Skeletal muscle tissue (tissue), 3 donors: ENCODE measurements at regions not wholly inside any gene's neighbourhood (a gene's known extent, or its start where the extent isn't known, plus 50 kb on each side); places are given as distances from the start of the nearest gene placed in this dataset.
"Not testable (repeated sequence)": the region's sequence is repeated elsewhere in the genome, so short reads cannot be mapped to it uniquely, and the experiment has no call there.

Experiments used
- H3K27ac ChIP-seq: one replicate; pipeline ENCODE4 v1.7.0; 2013; ENCODE audit warnings: mild to moderate bottlenecking, low read depth, low read length, inconsistent platforms
- H3K27me3 ChIP-seq, 3 donors: one replicate each; pipeline ENCODE4 v1.7.0; 2013; ENCODE audit warnings: low read length in 3 of 3; ENCODE audit not compliant: control insufficient read depth in 3 of 3, insufficient read depth in 3 of 3
- H3K36me3 ChIP-seq, 3 donors: one replicate each; pipeline ENCODE4 v1.7.0; 2013; ENCODE audit warnings: low read length in 3 of 3; ENCODE audit not compliant: control insufficient read depth in 3 of 3, insufficient read depth in 3 of 3
- H3K4me1 ChIP-seq, 3 donors: one replicate each; pipeline ENCODE4 v1.7.0; 2013; ENCODE audit warnings: low read length in 3 of 3, mild to moderate bottlenecking in 3 of 3; ENCODE audit not compliant: control insufficient read depth in 3 of 3, insufficient read depth in 3 of 3
- H3K4me3 ChIP-seq, 3 donors: one replicate each; pipeline ENCODE4 v1.7.0; 2013; ENCODE audit warnings: low read length in 3 of 3
- H3K9ac ChIP-seq, 3 donors: one replicate each; pipeline ENCODE4 v1.7.0; 2013; ENCODE audit warnings: low read length in 3 of 3, mild to moderate bottlenecking in 3 of 3, moderate library complexity in 2 of 3, low read depth in 1 of 3
- H3K9me3 ChIP-seq, 3 donors: one replicate each; pipeline ENCODE4 v1.7.0; 2013; ENCODE audit warnings: low read length in 3 of 3; ENCODE audit not compliant: control insufficient read depth in 3 of 3
- donor health status: Osteomylitis.

DNA sequence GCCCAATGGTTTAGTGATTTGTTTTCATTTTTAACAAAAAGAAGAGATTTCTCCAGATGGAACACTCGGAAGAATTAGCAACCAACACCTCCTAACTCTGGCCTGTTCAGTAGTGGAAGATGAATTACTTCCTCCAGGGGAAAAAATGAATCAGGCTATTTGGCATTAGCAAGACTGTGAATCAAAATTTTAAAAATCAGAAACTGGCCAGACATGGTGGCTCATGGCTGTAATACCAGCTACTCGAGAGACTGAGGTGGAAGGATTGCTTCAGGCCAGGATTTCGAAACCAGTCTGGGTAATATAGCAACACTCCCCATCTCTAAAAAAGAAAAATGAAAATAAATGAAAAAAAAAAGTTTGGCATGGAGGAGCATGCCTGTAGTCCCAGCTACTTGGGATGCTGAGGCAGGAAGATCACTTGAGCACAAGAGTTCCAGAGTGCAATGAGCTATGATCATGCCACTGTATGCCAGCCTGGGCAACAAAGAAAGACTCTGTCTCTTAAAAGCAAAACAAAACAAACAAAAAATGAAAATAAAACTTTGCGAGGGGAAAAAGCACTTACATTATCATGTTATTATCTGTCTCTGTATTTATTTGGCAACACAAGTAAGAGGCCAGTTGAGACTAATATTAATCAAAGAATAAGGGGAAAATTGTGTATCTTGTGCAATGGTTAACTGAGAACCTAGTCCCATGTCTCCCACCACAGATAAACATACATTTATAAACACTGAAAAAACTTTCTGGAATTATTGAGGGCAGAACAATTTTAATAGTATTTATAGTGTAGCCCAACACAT is 796.3 kb upstream of the ANO3 start:
- no peak overlapping the region for H3K27ac ChIP-seq
- H3K9ac ChIP-seq = no peak overlapping the region
- H3K27me3 ChIP-seq = no peaks in the 10 kb centered on the region
- no peaks in the 10 kb centered on the region for H3K4me1 ChIP-seq
- H3K9me3 ChIP-seq = no peaks in the 10 kb centered on the region
- H3K4me3 ChIP-seq = no peak overlapping the region
- no peaks in the 10 kb centered on the region for H3K36me3 ChIP-seq

DNA sequence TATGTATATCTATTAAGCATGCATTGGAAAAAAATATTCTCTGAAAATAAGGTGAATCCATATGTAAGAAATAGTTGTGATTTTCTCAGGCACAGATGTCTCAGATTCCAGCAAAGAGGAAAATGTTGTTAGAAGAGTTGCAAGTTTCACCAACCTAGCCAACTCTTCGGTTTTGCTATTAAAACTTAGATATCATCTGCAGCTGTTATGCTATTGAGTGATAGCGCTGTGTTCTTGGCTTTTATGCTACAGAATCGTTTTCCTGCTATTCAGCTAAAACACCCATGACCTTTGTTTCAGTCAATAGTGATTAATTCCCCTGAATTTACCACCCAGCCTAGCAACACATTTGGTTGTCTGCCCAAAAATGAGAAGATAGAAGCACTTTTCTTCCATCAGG is 795.6 kb upstream of the ANO3 start:
- Histone ChIP-seq H3K4me1 (no peaks in the 10 kb centered on the region), H3K9ac (no peak overlapping the region), H3K9me3 (no peaks in the 10 kb centered on the region), H3K4me3 (no peak overlapping the region), H3K27ac (no peak overlapping the region), H3K27me3 (no peaks in the 10 kb centered on the region), H3K36me3 (no peaks in the 10 kb centered on the region)

DNA sequence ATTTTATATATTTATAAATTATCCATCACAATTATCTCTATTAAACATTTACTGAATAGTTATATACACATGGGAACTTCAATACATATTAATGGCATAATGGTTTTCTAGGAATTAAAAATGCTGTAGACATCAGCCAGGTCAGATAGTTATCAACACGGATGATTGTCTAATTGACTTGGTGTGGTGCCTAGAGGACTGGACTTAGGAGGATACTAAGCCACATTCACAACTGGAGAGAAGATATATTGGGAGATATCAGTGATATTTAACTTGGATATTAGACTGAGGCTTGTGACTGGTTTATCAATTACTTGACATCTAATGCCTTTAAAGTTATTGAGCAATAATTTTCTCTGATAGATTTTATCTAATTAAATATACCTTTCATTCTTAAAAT is 794.5 kb upstream of the ANO3 start:
- Histone ChIP-seq H3K36me3 (no peaks in the 10 kb centered on the region), H3K9me3 (no peaks in the 10 kb centered on the region), H3K27ac (no peak overlapping the region), H3K4me1 (no peaks in the 10 kb centered on the region), H3K9ac (no peak overlapping the region), H3K4me3 (no peak overlapping the region), H3K27me3 (no peaks in the 10 kb centered on the region)

DNA sequence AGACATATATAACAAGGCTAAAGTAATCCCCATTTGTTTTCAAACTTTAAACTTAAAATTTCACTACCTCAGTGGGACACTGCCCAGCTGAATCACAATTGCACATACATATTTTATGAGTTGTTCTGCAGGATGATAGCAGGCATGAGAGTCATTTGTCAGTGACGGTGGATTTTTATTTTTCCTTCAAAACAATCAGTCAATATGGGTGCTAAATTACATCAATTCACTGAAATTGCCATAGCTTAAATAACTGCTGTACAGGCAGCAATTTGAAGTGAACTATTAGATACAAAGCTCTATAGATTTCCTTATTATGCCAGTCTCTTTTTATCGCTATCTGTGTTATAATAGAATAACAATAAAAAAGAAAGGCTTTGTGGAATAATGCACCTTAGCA is 784.6 kb upstream of the ANO3 start:
- no peaks in the 10 kb centered on the region for H3K36me3 ChIP-seq
- H3K27me3 ChIP-seq = no peaks in the 10 kb centered on the region

DNA sequence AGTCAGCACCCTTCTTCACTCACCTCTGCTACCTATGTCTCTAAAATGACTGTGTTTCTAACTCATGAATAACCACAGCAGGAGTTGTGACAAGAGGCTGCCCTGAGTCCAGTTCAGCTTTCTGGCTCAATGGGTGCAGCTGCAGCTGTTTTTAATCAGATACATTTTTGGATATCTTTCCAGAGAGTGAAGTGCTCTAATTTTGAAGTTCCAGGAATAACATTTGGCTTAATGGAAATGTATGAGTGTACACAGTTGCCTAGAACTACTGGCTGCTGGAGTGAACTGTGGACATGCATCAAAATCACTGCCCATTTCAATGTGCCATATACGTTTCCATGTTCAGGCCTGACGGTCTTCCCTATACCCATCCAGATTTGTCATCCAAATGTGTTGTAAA is 769.5 kb upstream of the ANO3 start:
- no peak overlapping the region for H3K27ac ChIP-seq
- no peaks in the 10 kb centered on the region for H3K4me1 ChIP-seq
- H3K27me3 ChIP-seq = no peaks in the 10 kb centered on the region
- no peak overlapping the region for H3K4me3 ChIP-seq
- H3K9ac ChIP-seq = no peak overlapping the region
- no peaks in the 10 kb centered on the region for H3K9me3 ChIP-seq
- no peaks in the 10 kb centered on the region for H3K36me3 ChIP-seq

More for the DNA sequence above, 784.6 kb upstream of the ANO3 start:
- Histone ChIP-seq H3K9me3 (no peaks in the 10 kb centered on the region), H3K4me3 (no peak overlapping the region), H3K9ac (no peak overlapping the region), H3K27ac (no peak overlapping the region), H3K4me1 (no peaks in the 10 kb centered on the region)

DNA sequence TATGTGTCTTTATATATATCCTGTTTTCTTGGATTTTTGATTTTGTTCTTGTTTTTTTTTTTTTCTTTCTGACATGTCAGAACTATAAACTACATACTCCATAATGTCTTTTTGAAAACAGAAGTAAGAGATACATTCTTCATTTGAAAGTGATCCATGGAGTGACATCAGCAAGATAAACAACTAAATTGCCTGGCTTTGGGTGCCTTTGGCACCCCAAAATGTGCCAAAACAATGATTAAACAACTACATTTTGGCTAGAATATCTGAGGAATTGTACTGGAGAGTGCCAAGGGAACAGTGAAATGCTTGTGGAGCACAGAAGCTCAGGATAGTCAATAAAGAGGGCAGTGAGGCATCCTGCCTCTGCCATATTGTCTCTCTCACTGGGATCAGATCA is 766.1 kb upstream of the ANO3 start:
- Histone ChIP-seq H3K36me3 (no peaks in the 10 kb centered on the region), H3K4me3 (no peak overlapping the region), H3K27ac (no peak overlapping the region), H3K9me3 (no peaks in the 10 kb centered on the region), H3K9ac (no peak overlapping the region), H3K4me1 (no peaks in the 10 kb centered on the region), H3K27me3 (no peaks in the 10 kb centered on the region)

DNA sequence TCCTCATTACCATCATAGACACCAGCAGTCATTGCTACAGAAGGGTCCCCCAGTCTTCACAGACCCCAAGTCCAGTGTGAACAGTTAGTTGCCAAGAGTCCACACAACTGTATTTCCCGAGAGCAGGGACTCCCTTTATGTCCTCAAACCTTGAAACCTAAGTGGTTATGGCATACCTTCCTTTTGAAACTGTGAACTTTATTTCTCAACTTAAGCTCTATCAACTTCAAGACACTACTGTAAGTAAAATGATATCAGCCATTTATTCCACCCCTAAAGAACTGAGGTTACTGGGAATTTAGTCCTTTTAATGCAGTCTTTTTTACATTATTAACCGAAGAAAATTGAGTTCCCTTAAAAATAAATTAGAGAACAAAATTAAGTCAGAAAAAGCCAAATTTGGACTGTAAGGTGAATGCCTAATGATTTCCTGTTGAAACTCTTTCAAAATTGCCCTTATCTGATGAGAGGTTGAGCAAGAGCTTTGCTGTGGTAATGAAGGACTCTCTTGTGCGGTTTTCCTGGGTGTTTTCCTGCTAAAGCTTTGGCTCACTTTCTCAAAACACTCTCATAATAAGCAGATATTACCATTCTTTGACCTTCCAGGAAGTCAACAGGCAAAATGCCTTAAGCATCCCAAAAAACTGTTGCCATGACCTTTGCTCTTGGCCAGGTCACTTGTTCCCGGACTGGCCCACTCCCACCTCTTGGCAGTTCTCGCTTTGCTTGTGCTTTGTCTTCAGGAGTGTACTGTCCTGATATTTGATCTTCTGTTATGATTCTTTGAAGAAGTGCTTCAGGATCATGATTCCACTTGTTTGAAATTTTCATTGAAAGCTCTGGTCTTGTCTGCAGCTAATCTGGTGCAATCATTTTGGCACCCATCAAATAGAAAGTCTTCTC is 765.4 kb upstream of the ANO3 start:
- H3K4me1 ChIP-seq = no peaks in the 10 kb centered on the region
- no peak overlapping the region for H3K9ac ChIP-seq

DNA sequence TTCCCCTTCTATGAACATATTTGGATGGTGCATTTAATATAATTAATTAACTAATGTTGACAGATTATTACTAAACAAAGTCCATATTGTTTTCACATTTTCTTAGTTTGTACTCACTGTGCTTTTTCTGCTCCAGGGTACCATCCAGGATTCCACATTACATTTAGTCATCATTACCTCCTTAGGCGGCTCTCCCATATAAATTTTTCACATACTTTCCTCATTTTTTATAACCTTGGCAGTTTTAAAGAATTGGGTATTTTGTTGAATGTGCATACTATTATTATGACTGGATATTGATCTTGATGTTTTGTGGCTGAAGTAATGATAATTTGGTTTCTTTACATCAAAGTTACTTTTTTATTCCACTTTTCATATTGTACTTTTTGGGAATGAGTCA is 755.6 kb upstream of the ANO3 start:
- Histone ChIP-seq H3K36me3 (no peaks in the 10 kb centered on the region), H3K27ac (no peak overlapping the region), H3K4me1 (no peaks in the 10 kb centered on the region), H3K9me3 (no peaks in the 10 kb centered on the region), H3K4me3 (no peak overlapping the region), H3K9ac (no peak overlapping the region), H3K27me3 (no peaks in the 10 kb centered on the region)

More for the DNA sequence above, 765.4 kb upstream of the ANO3 start:
- H3K9me3 ChIP-seq = no peaks in the 10 kb centered on the region
- H3K27ac ChIP-seq = no peak overlapping the region
- no peaks in the 10 kb centered on the region for H3K36me3 ChIP-seq
- no peaks in the 10 kb centered on the region for H3K27me3 ChIP-seq
- H3K4me3 ChIP-seq = no peak overlapping the region

DNA sequence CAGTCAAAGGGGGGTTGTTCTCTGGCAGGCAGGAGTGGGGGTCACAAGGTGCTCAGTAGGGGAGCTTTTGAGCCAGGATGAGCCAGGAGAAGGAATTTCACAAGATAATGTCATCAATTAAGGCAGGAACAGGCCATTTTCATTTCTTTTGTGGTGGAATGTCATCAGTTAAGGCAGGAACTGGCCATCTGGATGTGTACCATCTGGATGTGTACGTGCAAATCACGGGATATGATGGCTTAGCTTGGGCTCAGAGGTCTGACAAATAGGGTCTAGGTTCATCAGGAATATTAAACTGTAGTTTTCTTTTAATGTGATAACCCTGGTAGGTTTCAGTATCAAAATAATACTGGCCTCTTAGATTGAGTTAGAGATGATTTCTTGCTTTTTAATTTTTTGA is 752.4 kb upstream of the ANO3 start:
- not testable (repeated sequence) for H3K27ac ChIP-seq, H3K36me3 ChIP-seq, H3K9me3 ChIP-seq, H3K4me3 ChIP-seq, H3K4me1 ChIP-seq, H3K27me3 ChIP-seq, H3K9ac ChIP-seq

DNA sequence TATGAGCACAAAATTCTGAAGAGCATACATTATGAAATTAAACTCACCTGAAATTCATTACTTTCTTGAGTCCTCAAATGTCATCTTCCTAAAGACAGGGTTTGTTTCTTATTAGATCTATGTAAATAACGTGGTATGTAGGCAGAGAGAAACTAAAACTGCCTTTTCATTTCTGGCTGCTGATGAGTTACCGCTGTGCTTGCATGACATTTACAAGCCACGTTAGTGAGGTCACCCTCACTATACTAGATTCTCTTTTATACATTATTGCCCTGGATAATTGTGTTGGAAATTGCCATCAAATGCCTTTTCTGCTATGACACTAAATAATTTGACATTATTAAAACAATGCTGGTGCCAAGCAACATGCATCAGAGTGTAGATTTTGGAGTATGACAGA is 748.3 kb upstream of the ANO3 start:
- Histone ChIP-seq H3K36me3 (no peaks in the 10 kb centered on the region), H3K4me1 (no peaks in the 10 kb centered on the region), H3K4me3 (no peak overlapping the region), H3K27me3 (no peaks in the 10 kb centered on the region), H3K9me3 (no peaks in the 10 kb centered on the region), H3K27ac (no peak overlapping the region), H3K9ac (no peak overlapping the region)
